MM.1S (cell line): ENCODE measurements at regions not wholly inside any gene's neighbourhood (a gene's known extent, or its start where the extent isn't known, plus 50 kb on each side); places are given as distances from the start of the nearest gene placed in this dataset.

Experiments used
- EZH2phosphoT487 ChIP-seq: fragments of 300-600 bp; sonication (generic); IDR thresholded peaks from 2 replicates; pipeline ENCODE4 v1.6.1; 2018; ENCODE audit warnings: antibody characterized with exemption, low read length
- TF ChIP-seq, protein P1 (sequence below): fragments of 300-600 bp; sonication (generic); IDR thresholded peaks from 2 replicates; pipeline ENCODE4 v1.5.1; 2016; ENCODE audit warnings: antibody characterized with exemption, low read length, mixed read lengths

DNA sequence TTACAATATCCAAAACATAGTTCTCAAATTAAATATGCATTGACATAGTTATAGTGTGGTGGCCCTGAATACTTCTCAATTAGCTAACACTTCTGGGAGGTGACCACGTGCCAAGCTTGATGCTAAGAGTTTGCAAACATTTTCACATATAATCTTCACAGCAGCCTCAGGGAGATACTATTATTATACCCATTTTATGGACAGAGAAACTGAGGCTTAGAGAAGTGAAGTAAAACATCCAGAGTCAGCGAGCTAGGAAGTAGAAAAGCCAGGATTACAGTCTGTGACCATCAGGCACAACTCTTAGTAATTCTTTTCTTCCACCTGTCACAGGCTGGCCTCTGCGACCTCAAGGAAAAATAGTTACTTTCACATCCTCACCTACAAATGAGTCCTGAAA lies 102.2 kb upstream of the IRX6 start:
- TF ChIP-seq, protein P1, sequence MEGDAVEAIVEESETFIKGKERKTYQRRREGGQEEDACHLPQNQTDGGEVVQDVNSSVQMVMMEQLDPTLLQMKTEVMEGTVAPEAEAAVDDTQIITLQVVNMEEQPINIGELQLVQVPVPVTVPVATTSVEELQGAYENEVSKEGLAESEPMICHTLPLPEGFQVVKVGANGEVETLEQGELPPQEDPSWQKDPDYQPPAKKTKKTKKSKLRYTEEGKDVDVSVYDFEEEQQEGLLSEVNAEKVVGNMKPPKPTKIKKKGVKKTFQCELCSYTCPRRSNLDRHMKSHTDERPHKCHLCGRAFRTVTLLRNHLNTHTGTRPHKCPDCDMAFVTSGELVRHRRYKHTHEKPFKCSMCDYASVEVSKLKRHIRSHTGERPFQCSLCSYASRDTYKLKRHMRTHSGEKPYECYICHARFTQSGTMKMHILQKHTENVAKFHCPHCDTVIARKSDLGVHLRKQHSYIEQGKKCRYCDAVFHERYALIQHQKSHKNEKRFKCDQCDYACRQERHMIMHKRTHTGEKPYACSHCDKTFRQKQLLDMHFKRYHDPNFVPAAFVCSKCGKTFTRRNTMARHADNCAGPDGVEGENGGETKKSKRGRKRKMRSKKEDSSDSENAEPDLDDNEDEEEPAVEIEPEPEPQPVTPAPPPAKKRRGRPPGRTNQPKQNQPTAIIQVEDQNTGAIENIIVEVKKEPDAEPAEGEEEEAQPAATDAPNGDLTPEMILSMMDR: no peak
- no peak for TF ChIP-seq EZH2phosphoT487
